HCT116 (cell line): ENCODE measurements at regions not wholly inside any gene's neighbourhood (a gene's known extent, or its start where the extent isn't known, plus 50 kb on each side); places are given as distances from the start of the nearest gene placed in this dataset.

ENCODE experiments used
- CEBPB ChIP-seq: IDR thresholded peaks from 2 replicates; pipeline ENCODE4 v1.6.1; 2012; ENCODE audit warnings: low read depth
- CTCF ChIP-seq, 3 experiments: fragments of 200-600 bp in 1 of 3; sonication (generic) in 1 of 3; IDR thresholded peaks in 2 of 3; conservative IDR thresholded peaks in 1 of 3; 2 replicates each; pipeline ENCODE4 v1.5.1; 2012 to 2017; ENCODE audit warnings: low read depth in 2 of 3, low read length in 2 of 3, antibody characterized with exemption in 1 of 3, borderline replicate concordance in 1 of 3, control low read depth in 1 of 3, mild to moderate bottlenecking in 1 of 3, mixed read lengths in 1 of 3, mixed run types in 1 of 3, moderate library complexity in 1 of 3; ENCODE audit not compliant: insufficient read depth in 1 of 3
- EGR1 ChIP-seq: IDR thresholded peaks from 2 replicates; pipeline ENCODE4 v1.6.1; 2012; ENCODE audit warnings: low read depth
- EZH2 ChIP-seq: fragments of 200-600 bp; sonication (generic); IDR thresholded peaks from 2 replicates; pipeline ENCODE4 v1.6.1; 2017; ENCODE audit warnings: antibody characterized with exemption, mixed run types
- EZH2phosphoT487 ChIP-seq: fragments of 200-600 bp; IDR thresholded peaks from 2 replicates; pipeline ENCODE4 v1.6.1; 2018; ENCODE audit warnings: antibody characterized with exemption, borderline replicate concordance
- FOSL1 ChIP-seq: IDR thresholded peaks from 2 replicates; pipeline ENCODE4 v1.6.1; 2012; ENCODE audit warnings: low read depth
- POLR2A ChIP-seq: IDR thresholded peaks from 2 replicates; pipeline ENCODE4 v1.7.0; 2011; ENCODE audit warnings: borderline replicate concordance; ENCODE audit not compliant: insufficient read depth, insufficient read length; ENCODE audit errors: extremely low read depth
- POLR2AphosphoS5 ChIP-seq: IDR thresholded peaks from 2 replicates; pipeline ENCODE4 v1.6.1; 2011; ENCODE audit warnings: mild to moderate bottlenecking, low read depth, low read length, moderate library complexity
- RAD21 ChIP-seq: IDR thresholded peaks from 2 replicates; pipeline ENCODE4 v1.6.1; 2012; ENCODE audit warnings: low read depth, mild to moderate bottlenecking
- REST ChIP-seq: IDR thresholded peaks from 2 replicates; pipeline ENCODE4 v1.6.1; 2012; ENCODE audit warnings: low read depth
- SIN3A ChIP-seq: IDR thresholded peaks from 2 replicates; pipeline ENCODE4 v1.6.1; 2012; ENCODE audit warnings: low read depth
- SRF ChIP-seq: IDR thresholded peaks from 2 replicates; pipeline ENCODE4 v1.6.1; 2012; ENCODE audit warnings: low read depth
- ZBTB33 ChIP-seq: IDR thresholded peaks from 2 replicates; pipeline ENCODE4 v1.6.1; 2011; ENCODE audit warnings: mild to moderate bottlenecking, low read length, moderate library complexity; ENCODE audit not compliant: insufficient replicate concordance; ENCODE audit errors: extremely low read depth
- ZFX ChIP-seq: fragments of 450-650 bp; IDR thresholded peaks from 2 replicates; pipeline ENCODE4 v1.6.1; 2017

- no peak for TF ChIP-seq ZFX
- no peak for TF ChIP-seq CTCF (IDR thresholded peaks at IDR 0.05 in 2 of 3, conservative IDR thresholded peaks at IDR 0.05 in 1 of 3; ENCODE audit: borderline replicate concordance in 1 of 3, insufficient read depth in 1 of 3, low read depth in 2 of 3, low read length in 2 of 3)
- TF ChIP-seq CEBPB, result no peak
- TF ChIP-seq ZBTB33, result no peak
- no peak for TF ChIP-seq EZH2
- no peak for TF ChIP-seq RAD21
- TF ChIP-seq POLR2A, result no peak
- no peak for TF ChIP-seq EZH2phosphoT487
- no peak for TF ChIP-seq FOSL1
- TF ChIP-seq EGR1, result no peak
- TF ChIP-seq REST, result no peak
- TF ChIP-seq POLR2AphosphoS5, result no peak
- no peak for TF ChIP-seq SIN3A
- no peak for TF ChIP-seq SRF
These were observed 271.6 kb downstream of the ABCC12 start for GRCh38 chr16:47884116-47884725.
